GM23338 (cell line): ENCODE measurements at regions not wholly inside any gene's neighbourhood (a gene's known extent, or its start where the extent isn't known, plus 50 kb on each side); places are given as distances from the start of the nearest gene placed in this dataset.

ENCODE experiments used
- POLR2AphosphoS5 ChIP-seq: IDR thresholded peaks from 2 replicates; pipeline ENCODE4 v1.6.1; 2016; ENCODE audit warnings: antibody characterized with exemption, low read depth
- TF ChIP-seq, protein P1 (sequence below), 2 experiments: fragments of 200-600 bp in 1 of 2; sonication (generic) in 1 of 2; conservative IDR thresholded peaks; 2 replicates each; pipeline versions ENCODE4 v1.5.1 to v1.6.1; 2016 to 2017; ENCODE audit warnings: antibody characterized with exemption in 2 of 2, low read depth in 2 of 2, mild to moderate bottlenecking in 2 of 2, moderate library complexity in 1 of 2

DNA sequence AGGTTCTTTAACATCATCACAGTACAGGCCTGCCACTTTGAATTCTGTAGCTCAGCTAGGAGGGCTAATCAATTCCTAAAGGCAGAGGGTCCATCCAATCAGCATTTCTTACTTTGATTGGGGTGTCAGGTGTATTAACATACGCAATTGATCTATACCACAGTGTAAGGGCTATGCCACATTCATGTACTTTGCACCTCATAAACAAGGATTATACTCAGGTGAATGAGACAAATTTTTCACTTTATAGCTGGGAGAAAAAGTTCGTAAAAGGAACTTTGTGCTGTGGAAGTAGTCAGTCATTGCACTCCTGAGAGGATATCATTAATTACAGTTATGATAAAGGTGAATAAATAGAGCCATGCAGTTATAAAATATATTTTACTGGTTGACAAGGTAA is 119.9 kb upstream of the AHR start:
- TF ChIP-seq, protein P1, sequence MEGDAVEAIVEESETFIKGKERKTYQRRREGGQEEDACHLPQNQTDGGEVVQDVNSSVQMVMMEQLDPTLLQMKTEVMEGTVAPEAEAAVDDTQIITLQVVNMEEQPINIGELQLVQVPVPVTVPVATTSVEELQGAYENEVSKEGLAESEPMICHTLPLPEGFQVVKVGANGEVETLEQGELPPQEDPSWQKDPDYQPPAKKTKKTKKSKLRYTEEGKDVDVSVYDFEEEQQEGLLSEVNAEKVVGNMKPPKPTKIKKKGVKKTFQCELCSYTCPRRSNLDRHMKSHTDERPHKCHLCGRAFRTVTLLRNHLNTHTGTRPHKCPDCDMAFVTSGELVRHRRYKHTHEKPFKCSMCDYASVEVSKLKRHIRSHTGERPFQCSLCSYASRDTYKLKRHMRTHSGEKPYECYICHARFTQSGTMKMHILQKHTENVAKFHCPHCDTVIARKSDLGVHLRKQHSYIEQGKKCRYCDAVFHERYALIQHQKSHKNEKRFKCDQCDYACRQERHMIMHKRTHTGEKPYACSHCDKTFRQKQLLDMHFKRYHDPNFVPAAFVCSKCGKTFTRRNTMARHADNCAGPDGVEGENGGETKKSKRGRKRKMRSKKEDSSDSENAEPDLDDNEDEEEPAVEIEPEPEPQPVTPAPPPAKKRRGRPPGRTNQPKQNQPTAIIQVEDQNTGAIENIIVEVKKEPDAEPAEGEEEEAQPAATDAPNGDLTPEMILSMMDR (conservative IDR thresholded peaks at IDR 0.05; ENCODE audit: low read depth in 2 of 2) = no peak
- no peak for TF ChIP-seq POLR2AphosphoS5
